Prostate gland (tissue), 2 donors: ENCODE measurements at regions not wholly inside any gene's neighbourhood (a gene's known extent, or its start where the extent isn't known, plus 50 kb on each side); places are given as distances from the start of the nearest gene placed in this dataset.
"Not testable (repeated sequence)": the region's sequence is repeated elsewhere in the genome, so short reads cannot be mapped to it uniquely, and the experiment has no call there.

ENCODE experiments used
- DNase-seq: peaks from one replicate; pipeline ENCODE4 v3.0.0-alpha.2; 2019; ENCODE audit warnings: low spot score
- H3K27ac ChIP-seq, 2 donors: fragments of 200-600 bp; sonication (generic); 2 replicates each; pipeline ENCODE4 v1.5.1; 2017 to 2019
- H3K27me3 ChIP-seq: fragments of 200-600 bp; sonication (generic); replicated peaks from 2 replicates; pipeline ENCODE4 v1.5.1; 2019; ENCODE audit not compliant: insufficient read depth
- H3K36me3 ChIP-seq, 2 donors: fragments of 200-600 bp; sonication (generic); 1 replicate in 1 of 2; 2 replicates in 1 of 2; pipeline versions ENCODE4 v1.5.1 to v1.8.1; 2017 to 2019
- H3K4me1 ChIP-seq: fragments of 200-600 bp; sonication (generic); replicated peaks from 2 replicates; pipeline ENCODE4 v1.5.1; 2019
- H3K4me3 ChIP-seq, 2 donors: fragments of 200-600 bp; sonication (generic); 2 replicates each; pipeline ENCODE4 v1.5.1; 2017 to 2019
- H3K9me3 ChIP-seq: fragments of 200-600 bp; sonication (generic); 2 replicates; pipeline ENCODE4 v1.5.1; 2017
- POLR2A ChIP-seq: fragments of 450-650 bp; IDR thresholded peaks from one replicate; pipeline ENCODE4 v1.6.1; 2016; ENCODE audit warnings: antibody characterized with exemption, mild to moderate bottlenecking
- POLR2AphosphoS5 ChIP-seq: sonication (generic); formaldehyde crosslinking; IDR thresholded peaks from one replicate; pipeline ENCODE4 v1.6.1; 2017; ENCODE audit warnings: antibody characterized with exemption
- WGBS: methylation state at CpG from one replicate; pipeline ENCODE4 v1.1.5; 2018; 5-methylcytosine and 5-hydroxymethylcytosine counted together
- intact Hi-C: fragments of 100-400 bp; cut with DNase I; formaldehyde crosslinking; loops from one replicate; pipeline ENCODE4 v1.14.2; 2022
- TF ChIP-seq, protein P1 (sequence below), 4 experiments: fragments of 200-600 bp in 2 of 4; fragments of 450-650 bp in 2 of 4; sonication (generic) in 2 of 4; IDR thresholded peaks; 1 replicate in 3 of 4; 2 replicates in 1 of 4; pipeline ENCODE4 v1.5.1; 2016 to 2019; ENCODE audit warnings: antibody characterized with exemption in 4 of 4, mild to moderate bottlenecking in 2 of 4, moderate library complexity in 2 of 4

GRCh38 chr12:124469193-124469888 is 98.1 kb downstream of the NCOR2 start:
- peaks cover 11 to 26% of the 10 kb centered on the region in 2 donors for H3K36me3 ChIP-seq
- DNase-seq: no peak
- H3K4me1 ChIP-seq: no peaks in the 10 kb centered on the region
- intact Hi-C loops: no loop called here
- TF ChIP-seq, protein P1, sequence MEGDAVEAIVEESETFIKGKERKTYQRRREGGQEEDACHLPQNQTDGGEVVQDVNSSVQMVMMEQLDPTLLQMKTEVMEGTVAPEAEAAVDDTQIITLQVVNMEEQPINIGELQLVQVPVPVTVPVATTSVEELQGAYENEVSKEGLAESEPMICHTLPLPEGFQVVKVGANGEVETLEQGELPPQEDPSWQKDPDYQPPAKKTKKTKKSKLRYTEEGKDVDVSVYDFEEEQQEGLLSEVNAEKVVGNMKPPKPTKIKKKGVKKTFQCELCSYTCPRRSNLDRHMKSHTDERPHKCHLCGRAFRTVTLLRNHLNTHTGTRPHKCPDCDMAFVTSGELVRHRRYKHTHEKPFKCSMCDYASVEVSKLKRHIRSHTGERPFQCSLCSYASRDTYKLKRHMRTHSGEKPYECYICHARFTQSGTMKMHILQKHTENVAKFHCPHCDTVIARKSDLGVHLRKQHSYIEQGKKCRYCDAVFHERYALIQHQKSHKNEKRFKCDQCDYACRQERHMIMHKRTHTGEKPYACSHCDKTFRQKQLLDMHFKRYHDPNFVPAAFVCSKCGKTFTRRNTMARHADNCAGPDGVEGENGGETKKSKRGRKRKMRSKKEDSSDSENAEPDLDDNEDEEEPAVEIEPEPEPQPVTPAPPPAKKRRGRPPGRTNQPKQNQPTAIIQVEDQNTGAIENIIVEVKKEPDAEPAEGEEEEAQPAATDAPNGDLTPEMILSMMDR (IDR thresholded peaks at IDR 0.05): peak in 3 of 4 experiments; percentile 29 to 59 (median 44)
- TF ChIP-seq POLR2AphosphoS5: no peak
- no peaks in the 10 kb centered on the region for H3K27me3 ChIP-seq
- no peak overlapping the region for H3K4me3 ChIP-seq
- H3K27ac ChIP-seq: no peak overlapping the region
- WGBS: 78% methylated on average over 11 of the region's 11 CpGs
- H3K9me3 ChIP-seq: no peaks in the 10 kb centered on the region

DNA sequence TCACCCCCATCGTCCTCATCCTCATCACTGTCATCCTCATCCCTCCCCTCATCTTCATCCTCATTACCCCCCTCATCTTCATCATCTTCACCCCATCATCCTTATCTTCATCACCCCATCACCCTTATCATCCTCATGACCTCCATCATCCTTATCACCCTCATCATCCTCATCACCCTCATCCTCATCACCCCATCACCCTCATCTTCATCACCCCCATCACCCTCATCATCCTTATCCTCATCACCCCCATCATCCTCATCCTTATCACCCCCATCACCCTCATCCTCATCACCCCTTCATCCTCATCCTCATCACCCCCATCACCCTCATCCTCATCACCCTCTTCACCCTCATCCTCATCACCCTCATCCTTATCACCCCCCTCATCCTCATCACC is 99.9 kb downstream of the NCOR2 start:
- H3K36me3 ChIP-seq: peaks cover 6 to 28% of the 10 kb centered on the region in 2 donors
- H3K27me3 ChIP-seq, H3K9me3 ChIP-seq, DNase-seq, H3K27ac ChIP-seq, H3K4me1 ChIP-seq, intact Hi-C loops, H3K4me3 ChIP-seq: not testable (repeated sequence)
- 100% methylated on average over 1 of the region's 1 CpG for WGBS

DNA sequence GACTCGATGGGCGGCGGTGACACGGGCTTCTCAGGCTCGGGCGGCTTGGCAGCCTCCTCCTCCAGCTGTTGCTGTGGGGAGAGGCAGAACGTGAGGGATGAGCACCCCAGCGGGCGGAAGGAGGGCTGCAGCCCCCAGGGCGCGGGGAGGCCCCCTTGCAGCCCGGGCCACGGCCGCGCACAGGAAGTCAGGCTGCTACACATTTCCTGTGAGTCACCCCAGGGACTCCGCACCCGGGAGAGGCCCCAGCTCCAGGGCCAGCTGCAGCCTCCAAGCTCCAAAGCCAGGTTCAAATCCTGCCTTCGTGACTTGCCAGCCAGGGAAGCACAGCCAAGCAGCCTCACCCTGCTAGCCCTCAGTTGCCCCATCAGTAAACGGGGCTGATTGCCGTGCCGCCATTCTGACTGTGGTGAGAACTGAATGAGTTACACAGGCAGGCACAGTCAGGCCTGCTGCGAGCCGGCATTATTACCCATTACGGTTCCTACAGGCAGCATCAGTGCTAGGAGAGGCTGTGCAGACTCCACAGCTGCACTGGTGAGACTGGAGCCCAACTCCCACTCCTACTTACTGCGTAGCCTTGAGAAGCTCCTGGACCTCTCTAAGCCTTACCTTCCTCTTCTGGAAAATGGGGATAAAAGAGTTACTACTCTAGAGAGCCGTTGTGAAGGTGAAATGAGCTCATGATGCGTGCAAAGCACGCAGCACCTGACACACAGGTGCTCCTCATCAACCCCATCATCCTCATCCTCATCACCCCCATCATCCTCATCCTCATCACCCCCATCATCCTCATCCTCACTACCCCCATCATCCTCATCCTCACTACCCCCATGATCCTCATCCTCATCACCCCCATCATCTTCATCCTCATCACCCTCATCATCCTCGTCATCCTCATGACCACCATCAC is 100.9 kb downstream of the NCOR2 start:
- H3K27me3 ChIP-seq: no peaks in the 10 kb centered on the region

GRCh38 chr12:124465473-124465872 is 101.9 kb downstream of the NCOR2 start:
- WGBS: 100% methylated on average over 1 of the region's 1 CpG

More for the DNA sequence above, 100.9 kb downstream of the NCOR2 start:
- Histone ChIP-seq H3K36me3 (peaks cover 5 to 23% of the 10 kb centered on the region in 2 donors), H3K4me1 (no peaks in the 10 kb centered on the region), H3K4me3 (no peak overlapping the region), H3K9me3 (no peaks in the 10 kb centered on the region), H3K27ac (no peak overlapping the region)
- 86% methylated on average over 29 of the region's 29 CpGs for WGBS
- TF ChIP-seq POLR2AphosphoS5: no peak
- TF ChIP-seq, protein P1 (IDR thresholded peaks at IDR 0.05): no peak
- TF ChIP-seq POLR2A: no peak
- no peak for DNase-seq
- intact Hi-C loops: no loop called here

DNA sequence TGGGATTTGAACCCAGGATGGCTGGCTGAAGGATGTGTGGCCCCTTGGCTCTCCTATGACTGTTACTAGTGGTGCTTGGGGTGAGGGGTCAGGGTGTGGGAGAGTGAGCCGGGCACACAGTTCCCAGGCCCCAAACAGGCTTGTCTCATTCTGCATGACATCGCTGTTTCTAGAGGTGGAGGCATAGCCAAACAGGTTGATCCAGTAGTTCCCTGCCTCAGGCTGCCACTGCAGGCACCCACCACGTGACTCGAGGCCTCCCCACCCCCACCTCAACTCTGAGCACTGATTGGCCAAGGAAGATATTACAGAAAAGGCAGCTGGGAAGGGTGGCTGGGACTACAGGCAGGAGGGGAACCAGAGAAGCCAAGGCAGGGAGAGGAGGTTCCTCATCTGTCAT is 102.6 kb downstream of the NCOR2 start:
- DNase-seq: no peak
- no peak overlapping the region for H3K27ac ChIP-seq
- H3K27me3 ChIP-seq: no peaks in the 10 kb centered on the region
- 87% methylated on average over 4 of the region's 4 CpGs for WGBS
- H3K4me3 ChIP-seq: no peak overlapping the region
- no peak for TF ChIP-seq POLR2AphosphoS5
- no peak for TF ChIP-seq POLR2A
- TF ChIP-seq, protein P1 (IDR thresholded peaks at IDR 0.05): no peak
- H3K4me1 ChIP-seq: no peaks in the 10 kb centered on the region
- intact Hi-C loops: no loop called here
- no peaks in the 10 kb centered on the region for H3K9me3 ChIP-seq
- H3K36me3 ChIP-seq: peaks cover 5 to 23% of the 10 kb centered on the region in 2 donors

More at GRCh38 chr12:124465473-124465872, 101.9 kb downstream of the NCOR2 start:
- intact Hi-C loops: no loop called here
- no peaks in the 10 kb centered on the region for H3K4me1 ChIP-seq
- H3K27me3 ChIP-seq: no peaks in the 10 kb centered on the region
- TF ChIP-seq, protein P1 (IDR thresholded peaks at IDR 0.05): no peak
- no peaks in the 10 kb centered on the region for H3K9me3 ChIP-seq
- no peak overlapping the region for H3K27ac ChIP-seq
- H3K4me3 ChIP-seq: no peak overlapping the region
- peaks cover 5 to 23% of the 10 kb centered on the region in 2 donors for H3K36me3 ChIP-seq
- DNase-seq: no peak
